Ovary (tissue), 7 donors: ENCODE measurements at regions not wholly inside any gene's neighbourhood (a gene's known extent, or its start where the extent isn't known, plus 50 kb on each side); places are given as distances from the start of the nearest gene placed in this dataset.
"Not testable (repeated sequence)": the region's sequence is repeated elsewhere in the genome, so short reads cannot be mapped to it uniquely, and the experiment has no call there.

Experiments used
- DNase-seq, 5 donors: peaks; one replicate each; pipeline ENCODE4 v3.0.0-alpha.2; 2019 to 2020
- H3K27ac ChIP-seq, 2 donors: fragments of 200-600 bp; one replicate each; pipeline versions ENCODE4 v1.5.1 to v1.8.0; 2019 to 2022
- H3K27me3 ChIP-seq: fragments of 200-600 bp; one replicate; pipeline ENCODE4 v1.8.0; 2022
- H3K36me3 ChIP-seq: fragments of 200-600 bp; sonication (generic); one replicate; pipeline ENCODE4 v1.5.1; 2019
- H3K4me1 ChIP-seq: one replicate; pipeline ENCODE4 v1.8.1; 2013; ENCODE audit warnings: mild to moderate bottlenecking, moderate library complexity; ENCODE audit not compliant: insufficient read depth
- H3K4me3 ChIP-seq: fragments of 200-600 bp; sonication (generic); one replicate; pipeline ENCODE4 v1.5.1; 2017
- H3K9me3 ChIP-seq, 2 donors: fragments of 200-600 bp in 1 of 2; sonication (generic) in 1 of 2; one replicate each; pipeline versions ENCODE4 v1.5.1 to v1.8.1; 2013 to 2019; ENCODE audit warnings: mild to moderate bottlenecking in 1 of 2, moderate library complexity in 1 of 2
- CTCF ChIP-seq, 3 donors: fragments of 450-650 bp in 2 of 3; fragments of 200-600 bp in 1 of 3; IDR thresholded peaks; one replicate each; pipeline versions ENCODE4 v1.5.1 to v1.8.0; 2016 to 2022; ENCODE audit warnings: antibody characterized with exemption in 3 of 3, mild to moderate bottlenecking in 1 of 3
- EP300 ChIP-seq: sonication (generic); formaldehyde crosslinking; IDR thresholded peaks from one replicate; pipeline ENCODE4 v1.6.1; 2017; ENCODE audit warnings: antibody characterized with exemption
- POLR2A ChIP-seq: fragments of 450-650 bp; IDR thresholded peaks from one replicate; pipeline ENCODE4 v1.6.1; 2017; ENCODE audit warnings: antibody characterized with exemption, mild to moderate bottlenecking, moderate library complexity
- WGBS, 3 donors: extraction: QIAGEN DNeasy Blood & Tissue Kit in 1 of 3; methylation state at CpG; one replicate each; pipeline versions ENCODE4 v1.1.5 to v1.1.7; 2013 to 2017; 5-methylcytosine and 5-hydroxymethylcytosine counted together
- intact Hi-C, 4 donors: fragments of 100-400 bp; cut with DNase I; formaldehyde crosslinking; loops; one replicate each; pipeline versions ENCODE4 v1.11.0 to v1.15.1; 2022 to 2023
- donor health status: DM: no; HTN: no; CAD: no; lungs with moderate emphysema.
- donor health status: DM: no; HTN: no; CAD: no.
- donor health status: Bipolar disorder and iron deficiency.
- donor health status: DM: no; HTN: no; CAD: no.
- donor health status: DM: yes; HTN: yes; CAD: no.

GRCh38 chr4:147236806-147237205, 244.1 kb upstream of the EDNRA start:
- TF ChIP-seq CTCF (IDR thresholded peaks at IDR 0.05) (no peak), POLR2A (no peak), EP300 (no peak)
- no peaks in the 10 kb centered on the region for H3K36me3 ChIP-seq
- no peaks in the 10 kb centered on the region for H3K9me3 ChIP-seq
- no peak overlapping the region for H3K4me3 ChIP-seq
- H3K27ac ChIP-seq, result no peak overlapping the region
- no peaks in the 10 kb centered on the region for H3K4me1 ChIP-seq
- intact Hi-C loops, result no loop called here
- DNase-seq, result no peak
- H3K27me3 ChIP-seq, result no peaks in the 10 kb centered on the region
- WGBS, 3 donors, result 81 to 87% (median 84%) methylated on average over 3 of the region's 3 CpGs

GRCh38 chr4:147244786-147245185, 236.1 kb upstream of the EDNRA start:
- intact Hi-C loops, result no loop called here
- no peaks in the 10 kb centered on the region for H3K9me3 ChIP-seq
- TF ChIP-seq POLR2A (no peak), EP300 (no peak), CTCF (IDR thresholded peaks at IDR 0.05) (no peak)
- no peak overlapping the region for H3K4me3 ChIP-seq
- H3K4me1 ChIP-seq, result peaks cover 1% of the 10 kb centered on the region
- DNase-seq, result no peak
- no peak overlapping the region for H3K27ac ChIP-seq
- WGBS, 3 donors, result 0% methylated on average over 1 of the region's 1 CpG
- H3K27me3 ChIP-seq, result no peaks in the 10 kb centered on the region
- H3K36me3 ChIP-seq, result no peaks in the 10 kb centered on the region

GRCh38 chr4:147246096-147246495, 234.8 kb upstream of the EDNRA start:
- Histone ChIP-seq H3K27ac (no peak overlapping the region), H3K4me3 (no peak overlapping the region), H3K9me3 (no peaks in the 10 kb centered on the region), H3K36me3 (no peaks in the 10 kb centered on the region), H3K4me1 (peaks cover 1% of the 10 kb centered on the region), H3K27me3 (no peaks in the 10 kb centered on the region)
- 93 to 100% (median 100%) methylated on average over 1 of the region's 1 CpG for WGBS, 3 donors
- TF ChIP-seq EP300, result no peak
- no peak for TF ChIP-seq POLR2A
- no peak for TF ChIP-seq CTCF (IDR thresholded peaks at IDR 0.05)
- intact Hi-C loops, result no loop called here
- DNase-seq, result no peak

GRCh38 chr4:147246528-147246927, 234.4 kb upstream of the EDNRA start:
- 89 to 99% (median 98%) methylated on average over 2 of the region's 2 CpGs for WGBS, 3 donors
- intact Hi-C loops, result not testable (repeated sequence)

GRCh38 chr4:147247579-147247978, 233.3 kb upstream of the EDNRA start:
- intact Hi-C loops, result no loop called here

More at GRCh38 chr4:147246528-147246927, 234.4 kb upstream of the EDNRA start:
- H3K36me3 ChIP-seq, H3K9me3 ChIP-seq, H3K4me3 ChIP-seq, H3K4me1 ChIP-seq, H3K27ac ChIP-seq, H3K27me3 ChIP-seq, DNase-seq: not testable (repeated sequence)

More at GRCh38 chr4:147247579-147247978, 233.3 kb upstream of the EDNRA start:
- Histone ChIP-seq H3K9me3 (no peaks in the 10 kb centered on the region), H3K4me1 (peaks cover 1% of the 10 kb centered on the region), H3K36me3 (no peaks in the 10 kb centered on the region), H3K4me3 (no peak overlapping the region), H3K27ac (no peak overlapping the region), H3K27me3 (no peaks in the 10 kb centered on the region)
- WGBS, 3 donors, result 69 to 86% (median 70%) methylated on average over 2 of the region's 2 CpGs
- DNase-seq, result no peak
- no peak for TF ChIP-seq CTCF (IDR thresholded peaks at IDR 0.05)
- TF ChIP-seq POLR2A, result no peak
- no peak for TF ChIP-seq EP300
